Retinal pigment epithelial cell (primary cell): ENCODE measurements at regions not wholly inside any gene's neighbourhood (a gene's known extent, or its start where the extent isn't known, plus 50 kb on each side); places are given as distances from the start of the nearest gene placed in this dataset.
"Not testable (repeated sequence)": the region's sequence is repeated elsewhere in the genome, so short reads cannot be mapped to it uniquely, and the experiment has no call there.

Experiments used
- DNase-seq: peaks from one replicate; pipeline ENCODE4 v3.0.0-alpha.2; 2010; ENCODE audit warnings: low read depth
- H3K4me3 ChIP-seq: 2 replicates; pipeline ENCODE4 v1.5.1; 2011; ENCODE audit warnings: mild to moderate bottlenecking, low read length, control low read depth, moderate library complexity
- TF ChIP-seq, protein P1 (sequence below): conservative IDR thresholded peaks from 2 replicates; pipeline ENCODE4 v1.5.1; 2011; ENCODE audit warnings: low read depth, low read length, control low read depth, inconsistent platforms

GRCh38 chr6:135555550-135555949 lies 58.0 kb upstream of the AHI1 start:
- H3K4me3 ChIP-seq, result no peak overlapping the region
- TF ChIP-seq, protein P1, sequence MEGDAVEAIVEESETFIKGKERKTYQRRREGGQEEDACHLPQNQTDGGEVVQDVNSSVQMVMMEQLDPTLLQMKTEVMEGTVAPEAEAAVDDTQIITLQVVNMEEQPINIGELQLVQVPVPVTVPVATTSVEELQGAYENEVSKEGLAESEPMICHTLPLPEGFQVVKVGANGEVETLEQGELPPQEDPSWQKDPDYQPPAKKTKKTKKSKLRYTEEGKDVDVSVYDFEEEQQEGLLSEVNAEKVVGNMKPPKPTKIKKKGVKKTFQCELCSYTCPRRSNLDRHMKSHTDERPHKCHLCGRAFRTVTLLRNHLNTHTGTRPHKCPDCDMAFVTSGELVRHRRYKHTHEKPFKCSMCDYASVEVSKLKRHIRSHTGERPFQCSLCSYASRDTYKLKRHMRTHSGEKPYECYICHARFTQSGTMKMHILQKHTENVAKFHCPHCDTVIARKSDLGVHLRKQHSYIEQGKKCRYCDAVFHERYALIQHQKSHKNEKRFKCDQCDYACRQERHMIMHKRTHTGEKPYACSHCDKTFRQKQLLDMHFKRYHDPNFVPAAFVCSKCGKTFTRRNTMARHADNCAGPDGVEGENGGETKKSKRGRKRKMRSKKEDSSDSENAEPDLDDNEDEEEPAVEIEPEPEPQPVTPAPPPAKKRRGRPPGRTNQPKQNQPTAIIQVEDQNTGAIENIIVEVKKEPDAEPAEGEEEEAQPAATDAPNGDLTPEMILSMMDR, result no peak
- no peak for DNase-seq

GRCh38 chr6:135557582-135557981 lies 60.0 kb upstream of the AHI1 start:
- no peak overlapping the region for H3K4me3 ChIP-seq
- DNase-seq, result no peak
- TF ChIP-seq, protein P1, result no peak

GRCh38 chr6:135565605-135566004 lies 68.1 kb upstream of the AHI1 start:
- DNase-seq, H3K4me3 ChIP-seq: not testable (repeated sequence)

DNA sequence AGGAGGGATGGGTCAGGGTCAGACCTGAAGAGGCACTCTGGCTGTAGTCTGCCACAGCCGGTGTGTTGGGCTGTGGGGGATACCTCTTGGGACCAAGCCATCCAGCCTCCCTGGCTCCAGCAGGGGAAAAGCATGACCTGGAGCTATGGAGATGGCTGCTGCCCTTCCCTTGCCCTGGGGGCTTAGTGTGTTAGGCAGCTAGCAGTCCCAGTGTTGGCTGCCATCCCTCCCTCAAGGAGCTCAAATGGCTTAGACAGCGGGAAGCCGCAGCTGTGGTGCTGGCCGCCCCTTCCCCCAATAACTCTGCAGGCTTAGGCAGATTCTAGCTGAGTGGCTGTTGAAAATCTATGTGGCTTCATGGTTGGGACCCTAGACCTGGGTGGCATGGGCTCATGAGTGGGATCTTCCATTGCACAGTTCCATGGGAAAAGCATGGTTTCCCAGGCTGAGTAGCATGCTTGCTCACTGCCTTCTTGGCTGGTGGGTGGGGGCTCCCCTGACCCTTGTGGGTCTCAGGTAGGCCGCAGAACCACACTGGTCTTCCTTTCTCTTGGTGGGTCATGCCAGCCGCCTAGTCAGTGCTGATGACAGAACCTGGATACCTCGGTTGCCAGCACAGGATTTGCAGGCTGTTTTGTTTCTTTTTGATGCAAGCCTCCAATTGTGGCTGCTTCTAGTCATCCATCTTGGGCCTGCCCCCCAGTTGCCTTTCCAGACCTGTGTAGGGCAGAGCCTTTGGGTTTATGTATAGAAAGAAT lies 69.0 kb upstream of the AHI1 start:
- H3K4me3 ChIP-seq, result no peak overlapping the region

DNA sequence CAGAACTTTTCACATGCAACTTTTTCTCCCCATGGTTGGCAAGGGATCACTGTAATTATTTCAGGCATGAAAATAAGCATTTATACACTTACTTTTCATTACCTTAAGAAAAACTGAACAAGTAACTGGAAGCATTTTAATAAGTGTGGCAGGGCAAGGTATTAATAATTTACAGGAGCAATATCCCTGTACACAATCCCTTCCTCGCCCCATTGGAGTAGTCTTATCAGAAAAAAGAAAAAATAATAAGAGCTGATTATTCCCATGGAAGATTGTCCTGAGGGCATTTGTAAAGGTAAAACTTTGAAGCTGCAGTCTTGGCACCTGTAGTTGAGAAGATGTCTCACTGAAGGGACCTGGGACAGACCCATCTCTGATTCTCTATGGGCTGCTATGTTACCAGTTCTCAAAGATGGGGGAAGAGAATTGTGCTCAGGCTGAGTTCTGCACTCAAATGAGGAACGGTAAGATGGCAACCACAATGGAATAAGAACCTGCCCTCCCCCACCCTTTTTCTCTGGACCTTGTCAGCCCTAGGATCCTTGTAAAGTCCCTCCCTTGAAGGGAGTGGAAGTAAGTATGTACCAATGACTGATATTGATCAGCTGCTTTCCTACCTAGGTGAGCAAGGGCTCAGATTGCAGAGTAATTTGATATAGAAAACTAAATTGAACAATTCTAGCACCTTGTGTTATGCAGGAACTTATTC lies 70.0 kb upstream of the AHI1 start:
- no peak for DNase-seq
- no peak overlapping the region for H3K4me3 ChIP-seq
- TF ChIP-seq, protein P1, result no peak

More for the DNA sequence above, 69.0 kb upstream of the AHI1 start:
- DNase-seq, result no peak
- TF ChIP-seq, protein P1, result no peak

- TF ChIP-seq, protein P1, result no peak
- peak; percentile 66 for DNase-seq
- H3K4me3 ChIP-seq, result no peak overlapping the region
Measured at GRCh38 chr6:135568379-135568778, 70.8 kb upstream of the AHI1 start.

DNA sequence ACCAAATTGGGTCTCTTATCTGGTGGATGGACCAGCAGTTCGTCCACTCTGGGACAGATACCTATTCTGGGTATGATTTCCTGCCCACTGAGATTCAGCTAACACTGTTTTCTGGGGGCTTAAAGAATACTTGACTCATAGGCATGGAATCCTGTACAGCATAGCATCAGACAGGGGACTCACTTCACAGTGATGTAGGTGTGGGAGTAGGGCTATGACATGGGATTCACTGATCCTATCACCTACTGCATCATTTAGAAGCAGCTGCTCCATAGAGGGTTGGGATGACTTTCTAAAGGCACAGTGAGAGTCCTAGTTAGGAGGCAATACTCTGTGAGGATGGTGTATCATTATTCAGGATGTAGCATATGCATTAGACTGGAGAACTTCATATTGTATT lies 74.5 kb upstream of the AHI1 start:
- TF ChIP-seq, protein P1, result no peak
- no peak for DNase-seq
- no peak overlapping the region for H3K4me3 ChIP-seq
